ENCODE measurements at regions not wholly inside any gene's neighbourhood (a gene's known extent, or its start where the extent isn't known, plus 50 kb on each side); places are given as distances from the start of the nearest gene placed in this dataset.

GRCh38 chr18:39772155-39772919 lies 2182.7 kb upstream of the PIK3C3 start:
- no peaks in the 10 kb centered on the region for H3K4me1 ChIP-seq
- no peaks in the 10 kb centered on the region for H3K36me3 ChIP-seq
- no peak for TF ChIP-seq POLR2A (IDR thresholded peaks at IDR 0.05)
- no peak for TF ChIP-seq CTCF (IDR thresholded peaks at IDR 0.05)
- no peak overlapping the region for H3K27ac ChIP-seq
- no peak for DNase-seq
- no peaks in the 10 kb centered on the region for H3K9me3 ChIP-seq
- no peaks in the 10 kb centered on the region for H3K27me3 ChIP-seq
- no peak overlapping the region for H3K4me3 ChIP-seq

- TF ChIP-seq POLR2A (IDR thresholded peaks at IDR 0.05) = no peak
- no peak for TF ChIP-seq CTCF (IDR thresholded peaks at IDR 0.05)
- Histone ChIP-seq H3K4me1 (no peaks in the 10 kb centered on the region), H3K36me3 (no peaks in the 10 kb centered on the region), H3K27me3 (no peaks in the 10 kb centered on the region), H3K9me3 (no peaks in the 10 kb centered on the region), H3K4me3 (no peak overlapping the region), H3K27ac (no peak overlapping the region)
- DNase-seq = no peak
Measured at GRCh38 chr18:39770399-39770798, 2184.6 kb upstream of the PIK3C3 start.

GRCh38 chr18:39764873-39765272 lies 2190.2 kb upstream of the PIK3C3 start:
- no peaks in the 10 kb centered on the region for H3K4me1 ChIP-seq
- DNase-seq = no peak
- no peaks in the 10 kb centered on the region for H3K9me3 ChIP-seq
- peak overlapping the region in 1 of 4 donors; percentile 26 for H3K27ac ChIP-seq
- H3K36me3 ChIP-seq = no peaks in the 10 kb centered on the region
- TF ChIP-seq CTCF (IDR thresholded peaks at IDR 0.05) (no peak), POLR2A (IDR thresholded peaks at IDR 0.05) (no peak)
- H3K4me3 ChIP-seq = no peak overlapping the region
- H3K27me3 ChIP-seq = no peaks in the 10 kb centered on the region

- Histone ChIP-seq H3K36me3 (no peaks in the 10 kb centered on the region), H3K4me3 (no peak overlapping the region), H3K9me3 (no peaks in the 10 kb centered on the region), H3K27me3 (no peaks in the 10 kb centered on the region), H3K4me1 (no peaks in the 10 kb centered on the region), H3K27ac (no peak overlapping the region)
- TF ChIP-seq CTCF (IDR thresholded peaks at IDR 0.05) = no peak
- no peak for TF ChIP-seq POLR2A (IDR thresholded peaks at IDR 0.05)
- no peak for DNase-seq
Measured at GRCh38 chr18:39761273-39761672, 2193.8 kb upstream of the PIK3C3 start.

- Histone ChIP-seq H3K4me1 (no peaks in the 10 kb centered on the region), H3K27ac (no peak overlapping the region), H3K27me3 (no peaks in the 10 kb centered on the region), H3K36me3 (no peaks in the 10 kb centered on the region), H3K9me3 (no peaks in the 10 kb centered on the region), H3K4me3 (no peak overlapping the region)
- TF ChIP-seq CTCF (IDR thresholded peaks at IDR 0.05) (no peak), POLR2A (IDR thresholded peaks at IDR 0.05) (no peak)
- DNase-seq = no peak
Measured at GRCh38 chr18:39759926-39760325, 2194.3 kb upstream of the CELF4 start.

Measured in Peyer's patch (tissue), 4 donors.